Endothelial cell of umbilical vein (primary cell): ENCODE measurements at regions not wholly inside any gene's neighbourhood (a gene's known extent, or its start where the extent isn't known, plus 50 kb on each side); places are given as distances from the start of the nearest gene placed in this dataset.

Experiments used
- BruUV-seq: library from RNA; stranded (reverse); fragments of 400-500 nt; replicated peaks from 2 replicates; lab custom pipeline; 2021; lab: Mats Ljungman, UMichigan
- CTCF ChIA-PET: fragments of 300-600, 350-600 bp; sonication (Branson Sonifier 250); formaldehyde crosslinking; loops from one replicate; lab custom pipeline; 2021; ENCODE audit warnings: antibody characterized with exemption, inconsistent platforms; lab: Charles Lee
- POLR2A ChIA-PET: fragments of 300-600, 350-600 bp; sonication (Branson Sonifier 250); formaldehyde crosslinking; loops from one replicate; lab custom pipeline; 2021; ENCODE audit warnings: antibody characterized with exemption, inconsistent platforms; lab: Charles Lee
- DNase-seq: peaks from one replicate; pipeline ENCODE4 v3.0.0-alpha.2; 2011; ENCODE audit warnings: low read depth, low spot score
- FAIRE-seq: peaks from 2 replicates; lab custom pipeline; 2011; peaks lifted over from hg19 to GRCh38; lab: Jason Lieb, UNC
- H2AFZ ChIP-seq: 2 replicates; pipeline ENCODE4 v1.6.0; 2012; ENCODE audit warnings: low read depth, low read length, control low read depth, inconsistent platforms
- H3K27ac ChIP-seq: 2 replicates; pipeline ENCODE4 v1.5.1; 2011; ENCODE audit warnings: low read depth, mild to moderate bottlenecking, control low read depth, low read length, moderate library complexity; ENCODE audit not compliant: insufficient read depth
- H3K27me3 ChIP-seq, 2 experiments: 2 replicates each; pipeline versions ENCODE4 v1.6.0 to v1.6.1; 2011; ENCODE audit warnings: low read length in 2 of 2, mixed read lengths in 1 of 2; ENCODE audit not compliant: control insufficient read depth in 2 of 2, insufficient read depth in 2 of 2
- H3K36me3 ChIP-seq, 2 experiments: 2 replicates in 1 of 2; 3 replicates in 1 of 2; pipeline ENCODE4 v1.5.1; 2011; ENCODE audit warnings: low read length in 2 of 2, mild to moderate bottlenecking in 1 of 2, moderate library complexity in 1 of 2; ENCODE audit not compliant: control insufficient read depth in 2 of 2, insufficient read depth in 2 of 2; ENCODE audit errors: extremely low read depth in 1 of 2
- H3K4me1 ChIP-seq: 3 replicates; pipeline ENCODE4 v1.5.1; 2011; ENCODE audit warnings: mild to moderate bottlenecking, low read length; ENCODE audit not compliant: control insufficient read depth, insufficient read depth; ENCODE audit errors: extremely low read depth
- H3K4me2 ChIP-seq: 2 replicates; pipeline ENCODE4 v1.6.1; 2011; ENCODE audit warnings: low read length, control low read depth, mixed read lengths; ENCODE audit not compliant: insufficient read depth
- H3K4me3 ChIP-seq, 3 experiments: fragments of 200-600 bp in 1 of 3; sonication (generic), shearing (Covaris generic) in 1 of 3; replicated peaks in 1 of 3; 2 replicates each; pipeline ENCODE4 v1.5.1; 2011 to 2016; ENCODE audit warnings: control low read depth in 3 of 3, low read length in 3 of 3, mild to moderate bottlenecking in 2 of 3, inconsistent platforms in 1 of 3, low read depth in 1 of 3, moderate library complexity in 1 of 3; ENCODE audit not compliant: insufficient read depth in 1 of 3
- H3K79me2 ChIP-seq: 2 replicates; pipeline ENCODE4 v1.6.0; 2012; ENCODE audit warnings: low read length, inconsistent platforms; ENCODE audit not compliant: control insufficient read depth, insufficient read depth
- H3K9ac ChIP-seq: replicated peaks from 2 replicates; pipeline ENCODE3; 2011; ENCODE audit warnings: low read length, control low read depth; ENCODE audit not compliant: insufficient read depth; ENCODE audit errors: extremely low read depth
- H3K9me1 ChIP-seq: replicated peaks from 3 replicates; pipeline ENCODE4 v1.6.0; 2011; ENCODE audit warnings: mild to moderate bottlenecking, low read length; ENCODE audit not compliant: control insufficient read depth, insufficient read depth; ENCODE audit errors: extremely low read depth
- H3K9me3 ChIP-seq: replicated peaks from 2 replicates; pipeline ENCODE4 v1.5.1; 2012; ENCODE audit warnings: low read length, inconsistent platforms; ENCODE audit not compliant: control insufficient read depth, insufficient read depth
- H4K20me1 ChIP-seq: replicated peaks from 2 replicates; pipeline ENCODE3; 2011; ENCODE audit warnings: mild to moderate bottlenecking, low read length; ENCODE audit not compliant: control insufficient read depth, insufficient read depth; ENCODE audit errors: extremely low read depth
- FOS ChIP-seq: IDR thresholded peaks from 2 replicates; pipeline ENCODE4 v1.6.1; 2011; ENCODE audit warnings: mild to moderate bottlenecking, low read length, moderate library complexity, borderline replicate concordance; ENCODE audit not compliant: insufficient read depth
- GATA2 ChIP-seq: IDR thresholded peaks from 2 replicates; pipeline ENCODE4 v1.7.0; 2011; ENCODE audit warnings: low read depth, mild to moderate bottlenecking, moderate library complexity, mixed read lengths, low read length; ENCODE audit not compliant: insufficient read length, insufficient read depth
- JUN ChIP-seq: IDR thresholded peaks from 2 replicates; pipeline ENCODE4 v1.6.1; 2011; ENCODE audit warnings: borderline replicate concordance, low read depth; ENCODE audit not compliant: insufficient read length, insufficient read depth
- dilution Hi-C: fragments of 300-500 bp; cut with MboI; formaldehyde crosslinking; loops from one replicate; pipeline ENCODE4 v1.15.0; 2019; ENCODE audit warnings: low sequenced_read_pairs; ENCODE audit not compliant: extremely low pct_ligation_motif_present
- intact Hi-C: fragments of 100-400 bp; cut with micrococcal nuclease; formaldehyde crosslinking; loops from one replicate; pipeline ENCODE4 v1.10.0; 2022
- TF ChIP-seq, protein P1 (sequence below), 2 donors: IDR thresholded peaks; 1 replicate in 1 of 2; 2 replicates in 1 of 2; pipeline ENCODE4 v1.5.1; 2011; ENCODE audit warnings: low read length in 2 of 2, mild to moderate bottlenecking in 2 of 2, moderate library complexity in 2 of 2, control low read depth in 1 of 2, inconsistent platforms in 1 of 2, low read depth in 1 of 2; ENCODE audit not compliant: insufficient read depth in 1 of 2; ENCODE audit errors: extremely low read depth in 1 of 2

DNA sequence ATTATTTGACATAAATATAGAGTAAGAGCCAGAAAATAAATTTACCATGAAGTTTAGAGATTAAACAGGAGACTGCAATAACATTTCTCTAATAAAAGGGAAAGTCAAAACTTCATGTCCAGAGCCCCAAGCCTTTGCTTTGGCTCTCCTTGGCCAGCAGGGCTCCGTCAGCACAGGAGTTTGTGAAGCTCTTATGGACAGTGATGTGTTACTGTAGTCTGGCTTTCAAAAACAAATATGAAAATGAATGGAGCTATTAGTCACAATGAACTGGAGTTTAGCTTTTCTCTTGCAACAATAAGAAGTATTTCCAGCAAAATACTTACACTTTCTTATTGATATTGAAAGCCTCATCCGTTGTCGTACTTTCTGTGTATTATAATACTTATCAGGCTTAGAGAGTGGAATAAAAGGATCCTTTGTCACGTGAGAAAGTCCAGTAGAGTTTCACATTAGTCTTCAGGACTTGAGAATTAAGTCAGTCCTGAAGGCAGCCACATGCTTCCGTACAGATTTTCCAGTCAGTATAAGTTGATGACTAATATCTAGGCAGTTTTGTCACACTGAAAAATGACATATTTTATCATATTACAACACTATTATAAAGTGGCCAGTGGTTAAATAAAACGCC, 117.0 kb upstream of the PRL start:
- intact Hi-C loops, result no loop called here
- no peak overlapping the region for H2AFZ ChIP-seq

DNA sequence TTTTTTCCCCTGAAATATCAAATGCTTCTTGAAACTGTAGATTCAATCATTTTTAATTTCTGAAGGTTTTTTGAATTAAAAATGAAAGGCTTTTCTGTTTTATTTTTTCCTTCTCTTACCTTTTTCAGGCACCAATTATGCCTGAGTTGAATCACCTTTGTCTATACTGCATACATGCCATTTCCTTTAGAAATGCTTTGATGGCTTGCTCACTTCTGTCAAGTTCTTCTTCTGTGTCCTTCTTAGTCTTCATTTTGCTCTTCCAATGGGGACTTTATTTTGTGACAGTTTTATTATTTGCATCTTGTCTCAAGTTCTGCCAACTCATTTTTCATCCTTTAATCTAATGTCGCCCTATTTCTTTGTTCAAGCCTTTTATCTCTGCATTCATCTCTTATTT, 121.9 kb upstream of the PRL start:
- no peaks in the 10 kb centered on the region for H3K9me1 ChIP-seq
- no peak overlapping the region for H3K4me2 ChIP-seq
- H4K20me1 ChIP-seq, result no peaks in the 10 kb centered on the region
- peaks cover 4% of the 10 kb centered on the region for H3K4me1 ChIP-seq
- no peak overlapping the region for H2AFZ ChIP-seq
- no peaks in the 10 kb centered on the region for H3K79me2 ChIP-seq
- H3K27ac ChIP-seq, result no peak overlapping the region
- no peak overlapping the region for H3K9ac ChIP-seq
- no peak overlapping the region for H3K4me3 ChIP-seq
- FAIRE-seq (no peak), DNase-seq (peak; percentile 26)
- H3K9me3 ChIP-seq, result no peaks in the 10 kb centered on the region
- CTCF ChIA-PET, result no interaction called here
- BruUV-seq, result no TSS peak
- H3K36me3 ChIP-seq, result no peaks in the 10 kb centered on the region
- peak; percentile 17 for TF ChIP-seq GATA2
- TF ChIP-seq, protein P1, sequence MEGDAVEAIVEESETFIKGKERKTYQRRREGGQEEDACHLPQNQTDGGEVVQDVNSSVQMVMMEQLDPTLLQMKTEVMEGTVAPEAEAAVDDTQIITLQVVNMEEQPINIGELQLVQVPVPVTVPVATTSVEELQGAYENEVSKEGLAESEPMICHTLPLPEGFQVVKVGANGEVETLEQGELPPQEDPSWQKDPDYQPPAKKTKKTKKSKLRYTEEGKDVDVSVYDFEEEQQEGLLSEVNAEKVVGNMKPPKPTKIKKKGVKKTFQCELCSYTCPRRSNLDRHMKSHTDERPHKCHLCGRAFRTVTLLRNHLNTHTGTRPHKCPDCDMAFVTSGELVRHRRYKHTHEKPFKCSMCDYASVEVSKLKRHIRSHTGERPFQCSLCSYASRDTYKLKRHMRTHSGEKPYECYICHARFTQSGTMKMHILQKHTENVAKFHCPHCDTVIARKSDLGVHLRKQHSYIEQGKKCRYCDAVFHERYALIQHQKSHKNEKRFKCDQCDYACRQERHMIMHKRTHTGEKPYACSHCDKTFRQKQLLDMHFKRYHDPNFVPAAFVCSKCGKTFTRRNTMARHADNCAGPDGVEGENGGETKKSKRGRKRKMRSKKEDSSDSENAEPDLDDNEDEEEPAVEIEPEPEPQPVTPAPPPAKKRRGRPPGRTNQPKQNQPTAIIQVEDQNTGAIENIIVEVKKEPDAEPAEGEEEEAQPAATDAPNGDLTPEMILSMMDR (IDR thresholded peaks at IDR 0.05; ENCODE audit: extremely low read depth in 1 of 2, insufficient read depth in 1 of 2, low read depth in 1 of 2, low read length in 2 of 2), result no peak
- intact Hi-C loops, result no loop called here
- dilution Hi-C loops, result no loop called here
- POLR2A ChIA-PET, result no interaction called here
- no peaks in the 10 kb centered on the region for H3K27me3 ChIP-seq

More for the DNA sequence above, 117.0 kb upstream of the PRL start:
- Histone ChIP-seq H3K4me1 (no peaks in the 10 kb centered on the region), H4K20me1 (no peaks in the 10 kb centered on the region), H3K4me3 (no peak overlapping the region), H3K79me2 (no peaks in the 10 kb centered on the region), H3K36me3 (no peaks in the 10 kb centered on the region), H3K9ac (no peak overlapping the region), H3K4me2 (no peak overlapping the region), H3K27ac (no peak overlapping the region), H3K27me3 (no peaks in the 10 kb centered on the region), H3K9me3 (no peaks in the 10 kb centered on the region), H3K9me1 (no peaks in the 10 kb centered on the region)
- no peak for DNase-seq
- CTCF ChIA-PET, result no interaction called here
- POLR2A ChIA-PET, result no interaction called here
- FAIRE-seq, result no peak
- no peak for TF ChIP-seq FOS
- TF ChIP-seq, protein P1 (IDR thresholded peaks at IDR 0.05; ENCODE audit: extremely low read depth in 1 of 2, insufficient read depth in 1 of 2, low read depth in 1 of 2, low read length in 2 of 2), result no peak
- no peak for TF ChIP-seq JUN
- BruUV-seq, result no TSS peak
- dilution Hi-C loops, result no loop called here
